PC-9 (cell line): ENCODE measurements at regions not wholly inside any gene's neighbourhood (a gene's known extent, or its start where the extent isn't known, plus 50 kb on each side); places are given as distances from the start of the nearest gene placed in this dataset.

Source experiments
- BruUV-seq: library from RNA; stranded (reverse); fragments of 400-500 nt; replicated peaks from 2 replicates; lab custom pipeline; 2021; lab: Mats Ljungman, UMichigan
- CTCF ChIA-PET: fragments of 300-600 bp; sonication (Branson Sonifier 250); formaldehyde crosslinking; loops from one replicate; lab custom pipeline; 2022; ENCODE audit warnings: antibody characterized with exemption; lab: Charles Lee
- POLR2A ChIA-PET: fragments of 300-600 bp; sonication (Branson Sonifier 250); formaldehyde crosslinking; loops from one replicate; lab custom pipeline; 2022; ENCODE audit warnings: antibody characterized with exemption; ENCODE audit not compliant: unreplicated experiment; lab: Charles Lee
- DNase-seq, 2 experiments: peaks; one replicate each; pipeline versions ENCODE4 v3.0.0 to v3.0.0-alpha.2; 2015 to 2022; ENCODE audit warnings: mixed read lengths in 1 of 2
- H2AFZ ChIP-seq: fragments of 200-600 bp; sonication (generic); 2 replicates; pipeline ENCODE4 v1.8.1; 2017; ENCODE audit warnings: antibody characterized with exemption
- H3F3A ChIP-seq: fragments of 200-600 bp; sonication (generic); 2 replicates; pipeline ENCODE4 v1.8.1; 2017; ENCODE audit warnings: antibody characterized with exemption, mild to moderate bottlenecking, low read depth; ENCODE audit not compliant: insufficient read depth
- H3K27ac ChIP-seq: fragments of 200-600 bp; sonication (generic); 2 replicates; pipeline ENCODE4 v1.6.1; 2016; ENCODE audit warnings: mixed run types
- H3K27me3 ChIP-seq: fragments of 200-600 bp; sonication (generic); 2 replicates; pipeline ENCODE4 v1.6.1; 2016; ENCODE audit warnings: low read depth, mixed run types; ENCODE audit not compliant: insufficient read depth
- H3K36me3 ChIP-seq: fragments of 200-600 bp; sonication (generic); 2 replicates; pipeline ENCODE4 v1.6.1; 2016; ENCODE audit warnings: low read depth, mixed run types
- H3K4me1 ChIP-seq: fragments of 200-600 bp; sonication (generic); replicated peaks from 2 replicates; pipeline ENCODE4 v1.6.1; 2016; ENCODE audit warnings: mixed run types; ENCODE audit not compliant: insufficient read depth
- H3K4me2 ChIP-seq: fragments of 200-600 bp; sonication (generic); 2 replicates; pipeline ENCODE4 v1.6.1; 2017; ENCODE audit warnings: mixed run types
- H3K4me3 ChIP-seq: fragments of 200-600 bp; sonication (generic); 2 replicates; pipeline ENCODE4 v1.6.1; 2016; ENCODE audit warnings: mixed run types
- H3K79me2 ChIP-seq: fragments of 200-600 bp; sonication (generic); 2 replicates; pipeline ENCODE4 v1.6.1; 2017; ENCODE audit warnings: low read depth, mixed run types
- H3K9me2 ChIP-seq: fragments of 200-600 bp; sonication (generic); 2 replicates; pipeline ENCODE4 v1.8.1; 2017; ENCODE audit warnings: mild to moderate bottlenecking; ENCODE audit not compliant: insufficient read depth
- H3K9me3 ChIP-seq: fragments of 200-600 bp; sonication (generic); 2 replicates; pipeline ENCODE4 v1.8.1; 2016; ENCODE audit warnings: low read depth; ENCODE audit not compliant: insufficient read depth
- H4K20me1 ChIP-seq: fragments of 200-600 bp; sonication (generic); 2 replicates; pipeline ENCODE4 v1.8.1; 2017; ENCODE audit not compliant: insufficient read depth
- CTCF ChIP-seq: fragments of 200-600 bp; sonication (generic); conservative IDR thresholded peaks from 2 replicates; pipeline ENCODE4 v1.6.1; 2017; ENCODE audit warnings: mixed run types, antibody characterized with exemption, mild to moderate bottlenecking, moderate library complexity
- EZH2 ChIP-seq: fragments of 200-600 bp; sonication (generic); IDR thresholded peaks from 2 replicates; pipeline ENCODE4 v1.8.0; 2017; ENCODE audit warnings: antibody characterized with exemption, low read depth
- intact Hi-C: fragments of 100-400 bp; cut with micrococcal nuclease; formaldehyde crosslinking; loops from one replicate; pipeline ENCODE4 v1.10.0; 2022; ENCODE audit not compliant: unreplicated experiment

- DNase-seq, result no peak
- H3F3A ChIP-seq, result no peaks in the 10 kb centered on the region
- no peaks in the 10 kb centered on the region for H3K27me3 ChIP-seq
- H3K9me3 ChIP-seq, result no peaks in the 10 kb centered on the region
- H3K27ac ChIP-seq, result no peak overlapping the region
- H4K20me1 ChIP-seq, result no peaks in the 10 kb centered on the region
- H3K4me3 ChIP-seq, result no peak overlapping the region
- intact Hi-C loops, result no loop called here
- ChIA-PET POLR2A (no interaction called here), CTCF (no interaction called here)
- H3K4me1 ChIP-seq, result no peaks in the 10 kb centered on the region
- H3K9me2 ChIP-seq, result no peaks in the 10 kb centered on the region
- TF ChIP-seq CTCF (no peak), EZH2 (no peak)
- H3K36me3 ChIP-seq, result no peaks in the 10 kb centered on the region
- H2AFZ ChIP-seq, result no peak overlapping the region
- no peak overlapping the region for H3K4me2 ChIP-seq
- BruUV-seq, result no TSS peak
- no peaks in the 10 kb centered on the region for H3K79me2 ChIP-seq
These were observed 50.1 kb upstream of the PPFIA2 start for GRCh38 chr12:81809113-81809777.
